HL-60/S4 treated with phorbol 12-myristate 13-acetate at 8.2 ng/mL for 4 days and 3 days (cell line): ENCODE measurements at regions not wholly inside any gene's neighbourhood (a gene's known extent, or its start where the extent isn't known, plus 50 kb on each side); places are given as distances from the start of the nearest gene placed in this dataset.
"Not testable (repeated sequence)": the region's sequence is repeated elsewhere in the genome, so short reads cannot be mapped to it uniquely, and the experiment has no call there.

Experiments used
- in situ Hi-C: fragments of 300-500 bp; cut with MboI; formaldehyde crosslinking; loops from 2 replicates; pipeline ENCODE4 v1.15.0; 2022; ENCODE audit warnings: low sequenced_read_pairs

DNA sequence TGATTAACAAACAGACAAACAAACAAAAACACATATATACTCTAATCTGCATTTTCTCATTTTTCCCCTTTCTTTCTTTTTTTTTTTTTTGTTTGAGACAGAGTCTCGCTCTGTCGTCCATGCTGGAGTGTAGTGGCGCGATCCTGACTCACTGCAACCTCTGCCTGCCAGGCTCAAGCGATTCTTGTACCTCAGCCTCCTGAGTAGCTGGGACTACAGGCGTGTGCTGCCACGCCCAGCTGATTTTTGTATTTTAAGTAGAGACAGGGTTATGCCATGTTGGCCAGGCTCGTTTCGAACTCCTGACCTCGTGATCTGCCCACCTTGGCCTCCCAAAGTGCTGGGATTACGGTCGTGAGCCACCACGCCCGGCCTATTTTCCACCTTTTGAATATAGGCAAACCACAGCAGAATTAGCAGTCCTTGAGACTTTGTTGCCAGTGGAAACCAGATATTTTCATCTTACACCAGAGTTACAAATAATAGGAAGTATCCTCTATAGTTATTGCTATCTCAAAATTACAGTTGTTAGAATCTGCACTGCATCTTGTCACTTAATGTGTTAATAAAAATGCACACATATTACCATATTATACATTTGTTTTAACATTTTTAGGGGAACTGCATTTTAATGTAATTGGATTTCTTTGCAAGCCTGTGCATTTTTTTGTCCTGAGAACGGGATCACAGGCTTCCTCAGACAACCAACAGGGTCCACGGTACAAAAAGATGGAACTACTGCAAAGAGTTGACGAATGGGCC, 208.2 kb upstream of the ZNF217 start:
- in situ Hi-C loops: no loop called here

DNA sequence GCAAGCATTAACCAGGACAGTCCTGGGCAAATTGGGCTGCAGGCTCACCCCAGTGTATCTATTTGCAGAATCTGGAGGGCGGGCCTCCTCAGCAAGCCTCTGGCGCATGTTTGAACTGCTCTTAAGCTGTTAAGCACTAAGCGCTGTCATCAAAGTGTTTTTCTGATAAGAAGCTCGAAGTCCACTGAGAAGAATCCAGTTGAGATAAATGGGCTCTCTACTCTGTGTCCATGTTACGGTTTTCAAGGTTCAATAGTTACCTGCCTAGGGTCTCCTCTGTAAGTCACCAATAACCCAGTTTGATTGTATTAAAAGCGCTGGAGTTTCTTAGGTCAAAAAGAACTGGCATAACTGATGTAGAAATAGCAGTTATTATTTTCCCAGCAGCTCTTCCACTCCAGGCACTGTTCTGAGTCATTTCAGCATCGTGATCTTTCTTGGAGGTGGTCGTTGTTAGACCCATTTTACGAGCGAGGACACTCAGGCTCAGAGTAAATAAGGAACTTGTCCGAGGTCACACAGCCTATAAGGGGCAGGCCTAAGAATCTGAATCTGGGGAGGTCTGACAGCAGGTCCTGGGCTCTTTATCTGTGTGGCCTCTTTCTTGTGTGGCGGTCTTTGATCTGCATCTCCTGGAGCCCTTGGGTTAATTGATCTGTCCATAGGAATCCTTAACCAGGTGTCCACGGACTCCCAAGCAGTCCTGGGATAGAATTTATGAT, 207.4 kb upstream of the ZNF217 start:
- in situ Hi-C loops: no loop called here

DNA sequence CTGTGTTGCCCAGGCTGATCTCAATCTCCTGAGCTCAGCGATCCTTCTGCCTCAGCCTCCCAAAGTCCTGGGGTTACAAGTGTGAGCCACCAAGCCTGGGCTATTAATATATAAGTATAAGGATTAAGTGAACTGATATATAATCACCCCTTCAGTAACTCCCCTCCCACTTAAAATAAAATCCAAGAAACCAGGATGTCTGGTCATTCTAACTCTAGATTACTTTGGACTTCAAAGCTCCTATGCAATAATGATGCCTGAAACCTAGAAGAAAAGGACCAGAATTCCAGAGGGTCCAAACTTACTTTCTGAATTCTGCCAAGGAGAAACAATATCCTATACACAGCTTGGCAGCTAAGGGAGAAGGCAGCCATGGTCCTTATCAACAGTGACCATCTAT, 206.8 kb upstream of the ZNF217 start:
- in situ Hi-C loops: no loop called here

- in situ Hi-C loops: no loop called here
Observed at GRCh38 chr20:53797085-53797484, 203.4 kb upstream of the ZNF217 start.

DNA sequence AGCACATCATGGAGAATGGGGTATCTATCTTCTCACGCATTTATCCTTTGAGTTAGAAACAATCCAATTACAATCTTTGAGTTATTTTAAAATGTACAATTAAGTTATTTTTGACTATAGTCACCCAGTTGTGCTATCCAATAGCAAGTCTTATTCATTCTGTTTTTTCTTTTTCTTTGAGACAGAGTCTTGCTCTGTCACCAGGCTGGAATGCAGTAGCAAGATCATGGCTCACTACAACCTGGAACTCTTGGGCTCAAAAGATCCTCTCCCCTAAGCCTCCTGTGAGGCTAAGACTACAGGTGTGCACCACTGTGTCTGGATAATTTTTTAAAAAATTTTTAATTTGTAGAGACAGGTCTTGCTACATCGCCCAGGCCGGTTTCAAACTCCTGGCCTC, 201.5 kb upstream of the ZNF217 start:
- in situ Hi-C loops: no loop called here

DNA sequence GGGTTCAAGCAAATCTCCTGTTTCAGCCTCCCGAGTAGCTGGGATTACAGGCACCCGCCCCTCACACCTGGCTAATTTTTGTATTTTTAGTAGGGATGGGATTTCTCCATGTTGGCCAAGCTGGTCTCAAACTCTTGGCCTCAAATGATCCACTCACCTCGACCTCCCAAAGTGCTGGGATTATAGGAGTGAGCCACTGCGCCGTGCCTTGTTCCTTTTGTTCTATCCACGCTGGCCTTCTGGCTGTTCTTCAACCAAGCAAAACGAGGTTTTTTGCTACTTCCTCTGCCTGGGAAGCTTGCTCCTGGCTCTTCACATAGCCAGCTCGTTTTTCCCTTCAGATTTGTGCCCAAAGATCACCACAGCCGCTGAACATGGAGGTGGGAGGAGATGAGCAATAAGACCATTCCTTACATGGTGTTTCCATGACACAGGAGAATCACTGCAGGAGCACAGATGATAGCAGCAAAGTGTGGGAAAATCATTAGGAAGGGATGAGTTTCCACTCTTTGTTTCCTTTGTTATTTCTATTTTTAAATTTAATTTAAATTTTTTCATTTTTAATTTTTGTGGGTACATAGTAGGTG, 201.0 kb upstream of the ZNF217 start:
- in situ Hi-C loops: no loop called here

- in situ Hi-C loops: no loop called here
Observed at GRCh38 chr20:53793783-53794383, 200.2 kb upstream of the ZNF217 start.

- in situ Hi-C loops: no loop called here
Observed at GRCh38 chr20:53792946-53793536, 199.4 kb upstream of the ZNF217 start.

- in situ Hi-C loops: no loop called here
Observed at GRCh38 chr20:53789989-53790675, 196.5 kb upstream of the ZNF217 start.

DNA sequence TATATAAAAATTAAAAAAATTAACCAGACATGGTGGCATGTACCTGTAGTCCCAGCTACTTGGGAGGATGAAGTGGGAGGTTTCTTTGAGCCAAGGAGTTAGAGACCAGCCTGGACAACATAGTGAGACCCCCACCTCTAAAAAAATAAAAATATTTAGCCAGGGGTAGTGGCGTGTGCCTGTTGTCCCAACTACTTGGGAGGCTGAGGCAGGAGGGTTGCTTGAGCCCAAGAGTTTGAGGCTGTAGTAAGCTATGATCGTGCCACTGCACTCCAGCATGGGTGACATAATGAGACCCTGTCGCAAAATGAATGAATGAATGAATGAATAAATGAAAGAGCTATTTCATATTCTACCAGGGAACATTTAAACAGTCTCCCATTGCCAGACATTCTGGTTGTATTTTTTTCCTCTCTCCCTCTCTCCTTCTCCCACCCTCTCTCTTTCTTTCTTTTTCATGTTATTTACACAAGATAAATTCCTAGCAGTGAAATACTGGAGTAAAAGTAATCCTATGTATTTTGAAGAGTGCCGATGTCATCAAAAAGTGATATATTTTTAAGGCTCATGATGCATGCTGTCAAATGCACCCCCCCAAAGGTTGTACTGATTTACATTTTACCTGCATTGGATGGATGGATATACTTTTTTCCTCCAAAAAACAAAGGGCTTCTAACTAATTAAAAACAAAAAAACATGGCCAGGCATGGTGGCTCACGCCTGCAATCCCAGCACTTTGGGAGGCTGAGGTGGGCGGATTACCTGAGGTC, 194.8 kb upstream of the ZNF217 start:
- in situ Hi-C loops: no loop called here

DNA sequence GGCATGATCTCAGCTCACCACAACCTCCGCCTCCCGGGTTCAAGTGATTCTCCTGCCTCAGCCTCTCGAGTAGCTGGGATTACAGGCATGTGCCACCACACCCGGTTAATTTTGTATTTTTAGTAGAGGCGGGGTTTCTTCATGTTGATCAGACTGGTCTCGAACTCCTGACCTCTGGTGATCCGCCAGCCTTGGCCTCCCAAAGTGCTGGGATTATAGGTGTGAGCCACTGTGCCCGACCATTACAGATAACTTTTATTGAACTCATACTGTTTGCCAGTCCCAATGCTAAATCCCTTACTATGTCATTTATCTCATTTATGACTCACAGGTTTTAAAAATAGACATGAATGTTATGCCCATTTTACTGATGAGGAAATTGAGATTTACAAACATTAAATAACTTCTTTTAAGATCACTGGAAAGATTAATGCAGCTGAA, 193.9 kb upstream of the ZNF217 start:
- in situ Hi-C loops: not testable (repeated sequence)

DNA sequence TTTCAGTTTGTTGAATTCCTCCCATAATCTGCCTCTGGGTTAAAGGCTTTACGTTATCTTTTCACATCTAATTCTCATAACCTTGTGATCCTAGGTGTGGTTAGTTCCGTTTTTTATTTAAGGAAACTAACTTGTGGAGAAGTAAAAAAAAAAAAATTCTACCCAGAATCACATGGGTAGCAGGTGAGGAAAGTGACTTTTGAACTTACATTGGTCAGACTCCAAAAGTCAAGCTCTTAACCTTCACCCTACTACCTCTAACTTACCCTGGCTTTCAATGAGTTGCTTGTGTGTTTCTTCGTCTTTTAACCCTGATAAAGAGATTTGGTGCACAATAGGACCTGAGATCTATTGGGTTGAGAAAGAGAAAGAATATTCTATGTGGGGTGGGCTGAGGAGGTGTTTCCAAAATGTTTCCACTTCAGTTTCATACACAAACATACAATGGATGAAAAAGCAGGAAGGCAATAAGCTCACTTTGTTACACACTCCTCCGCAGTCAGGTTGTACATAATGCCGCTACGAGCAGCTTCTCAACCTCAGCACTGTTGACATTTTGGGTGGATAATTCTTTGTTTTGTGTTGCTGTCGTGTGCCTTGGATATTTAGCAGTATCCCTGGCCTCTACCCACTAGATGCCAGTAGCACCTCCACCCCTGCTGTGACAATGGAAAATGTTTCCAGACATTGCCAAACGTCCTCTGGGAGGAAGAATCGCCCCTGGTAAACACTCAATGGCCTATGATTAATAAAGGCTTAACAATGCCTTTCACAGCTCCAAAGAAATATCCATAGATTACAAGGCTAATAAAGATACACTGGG, 193.0 kb upstream of the ZNF217 start:
- in situ Hi-C loops: no loop called here

DNA sequence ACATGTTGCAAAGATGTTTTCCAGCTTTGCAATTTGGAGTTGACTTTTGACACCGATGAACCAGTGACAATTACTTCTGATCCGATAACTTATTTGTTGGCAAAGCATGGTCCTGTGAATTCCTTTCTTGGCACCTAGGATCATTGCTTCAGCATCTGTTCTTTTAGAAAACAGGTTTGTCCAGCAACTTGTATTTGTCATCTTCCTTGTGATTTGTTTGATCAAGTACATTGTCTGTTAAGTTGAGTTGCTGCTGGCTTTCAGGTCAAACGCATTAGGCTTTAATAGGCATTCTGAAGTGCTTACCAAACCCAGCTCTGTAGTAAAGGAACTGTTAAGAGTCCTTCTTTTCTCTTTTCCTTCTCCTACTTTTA, 192.4 kb upstream of the ZNF217 start:
- in situ Hi-C loops: no loop called here

DNA sequence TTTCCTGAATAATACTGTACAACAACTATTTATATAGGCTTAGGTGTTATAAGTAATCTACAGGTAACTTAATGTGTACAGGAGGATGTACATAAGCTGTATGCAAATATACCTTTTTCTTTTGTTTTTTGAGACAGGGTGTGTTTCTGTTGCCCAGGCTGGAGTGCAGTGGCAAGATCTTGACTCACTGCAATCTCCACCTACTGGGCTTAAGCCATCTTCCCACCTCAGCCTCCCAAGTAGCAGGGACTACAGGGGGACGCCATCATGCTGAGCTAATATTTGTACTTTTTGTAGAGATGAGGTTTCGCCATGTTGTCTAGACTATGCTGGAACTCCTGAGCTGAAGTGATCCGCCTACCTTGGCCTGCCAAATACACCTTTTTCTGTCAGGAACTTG, 191.7 kb upstream of the ZNF217 start:
- in situ Hi-C loops: no loop called here

GRCh38 chr20:53783768-53784167, 190.1 kb upstream of the ZNF217 start:
- in situ Hi-C loops: no loop called here

GRCh38 chr20:53782612-53783246, 189.1 kb upstream of the ZNF217 start:
- in situ Hi-C loops: no loop called here

- in situ Hi-C loops: no loop called here
Observed at GRCh38 chr20:53779822-53780221, 186.2 kb upstream of the ZNF217 start.

DNA sequence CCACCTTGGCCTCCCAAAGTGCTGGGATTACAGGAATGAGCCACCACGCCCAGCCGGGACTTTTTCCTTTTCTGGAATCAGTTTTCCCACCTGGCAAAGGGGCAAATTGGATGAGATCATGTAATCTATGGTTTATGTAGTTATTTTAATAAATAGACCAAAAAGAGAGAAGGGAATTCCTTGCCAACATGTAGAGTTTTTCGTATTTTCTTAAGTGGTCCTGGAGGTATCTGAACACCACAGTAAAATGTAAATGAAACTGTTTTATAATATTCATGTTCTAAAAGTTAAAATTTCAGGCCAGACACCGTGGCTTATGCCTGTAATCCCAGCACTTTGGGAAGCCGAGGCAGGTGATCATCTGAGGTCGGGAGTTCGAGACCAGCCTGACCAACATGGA, 185.1 kb upstream of the ZNF217 start:
- in situ Hi-C loops: no loop called here

- in situ Hi-C loops: no loop called here
Observed at GRCh38 chr20:53778041-53778516, 184.4 kb upstream of the ZNF217 start.
